ENCODE measurements at regions not wholly inside any gene's neighbourhood (a gene's known extent, or its start where the extent isn't known, plus 50 kb on each side); places are given as distances from the start of the nearest gene placed in this dataset.

GRCh38 chr15:94162939-94163338 lies 68.4 kb upstream of the MCTP2 start:
- dilution Hi-C loops (cut with HindIII; ENCODE audit: low sequenced_read_pairs, unreplicated experiment) (no loop called here), intact Hi-C loops (cut with micrococcal nuclease) (no loop called here)

More at GRCh38 chr15:94162939-94163338, 68.4 kb upstream of the MCTP2 start:
- no peak for DNase-seq
- H2AK5ac ChIP-seq (ENCODE audit: low read depth, low read length): no peak overlapping the region
- H3K23ac ChIP-seq (ENCODE audit: low read depth, low read length): no peak overlapping the region
- no peak overlapping the region for H2BK5ac ChIP-seq (ENCODE audit: low read depth, low read length, poor library complexity, severe bottlenecking)
- no peak overlapping the region for H2AFZ ChIP-seq (replicated peaks; ENCODE audit: low read length, poor library complexity)
- no peak overlapping the region for H3K18ac ChIP-seq (ENCODE audit: low read depth, low read length)
- H3K27me3 ChIP-seq (ENCODE audit: control insufficient read depth, insufficient read depth, low read length): no peaks in the 10 kb centered on the region; the same call in 1 of the 2 replicates
- no peaks in the 10 kb centered on the region for H3K36me3 ChIP-seq (ENCODE audit: control insufficient read depth, insufficient read depth, low read length)
- H2AK9ac ChIP-seq (replicated peaks; ENCODE audit: low read depth, low read length, poor library complexity): no peak overlapping the region
- H2BK120ac ChIP-seq (ENCODE audit: low read depth, low read length): no peak overlapping the region
- in situ Hi-C loops (cut with MboI; ENCODE audit: low sequenced_read_pairs): loop anchor here (5.0 kb wide), 1 partner anchor 159 kb away; no protein-coding TSS in a partner anchor
- H3K4me2 ChIP-seq (ENCODE audit: low read depth, low read length): no peak overlapping the region
- no peaks in the 10 kb centered on the region for H3K9me1 ChIP-seq (ENCODE audit: insufficient read depth, low read length)
- no peaks in the 10 kb centered on the region for H3K4me1 ChIP-seq (ENCODE audit: control insufficient read depth, insufficient read depth, low read length)
- no peak for ATAC-seq (ENCODE audit: low read depth)
- H4K20me1 ChIP-seq (ENCODE audit: insufficient read depth, low read length): no peaks in the 10 kb centered on the region
- no peak overlapping the region for H2BK20ac ChIP-seq (ENCODE audit: low read depth, low read length)
- H4K5ac ChIP-seq (ENCODE audit: low read depth, low read length): no peak overlapping the region
- no peak overlapping the region for H3K27ac ChIP-seq (ENCODE audit: insufficient read depth, low read length)
- no peak overlapping the region for H3K14ac ChIP-seq (replicated peaks; ENCODE audit: low read depth, low read length)
- no peak overlapping the region for H3K4me3 ChIP-seq (ENCODE audit: insufficient read depth, low read depth, low read length)
- 80% methylated on average over 1 of the region's 5 CpGs; no CpG with 5 or more reads in 1 of the 2 experiments for WGBS, 2 experiments (ENCODE audit: extremely low coverage in 2 of 2, insufficient read length in 1 of 2)
- no peak overlapping the region for H3K9ac ChIP-seq (ENCODE audit: low read depth, low read length)
- H3K9me3 ChIP-seq (ENCODE audit: control insufficient read depth, insufficient read depth, low read length): no peaks in the 10 kb centered on the region; the same call in 1 of the 2 replicates
- no peaks in the 10 kb centered on the region for H3K79me1 ChIP-seq (ENCODE audit: low read depth in 1 of 2, low read length in 2 of 2)
- no peak overlapping the region for H3K56ac ChIP-seq (ENCODE audit: extremely low read depth, insufficient read depth, low read length)
- H4K91ac ChIP-seq (ENCODE audit: insufficient read depth, low read depth, low read length): no peak overlapping the region
- ChIA-PET CTCF (interaction anchor here (1.3 to 3.8 kb wide), 3 partner anchors 31 to 164 kb away, joined by 4 to 58 read pairs (median 5); no protein-coding TSS in a partner anchor), POLR2A (ENCODE audit: unreplicated experiment) (no interaction called here)
- TF ChIP-seq FOS (IDR thresholded peaks at IDR 0.05; ENCODE audit: low read depth, low read length): no peak
- TF ChIP-seq USF2 (IDR thresholded peaks at IDR 0.05; ENCODE audit: low read depth, low read length): no peak
- no peak for TF ChIP-seq CTCF (conservative IDR thresholded peaks at IDR 0.05; ENCODE audit: low read depth, low read length)
- no peak for TF ChIP-seq RCOR1 (IDR thresholded peaks at IDR 0.05; ENCODE audit: insufficient replicate concordance, low read length)
- no peak for TF ChIP-seq SMC3 (IDR thresholded peaks at IDR 0.05; ENCODE audit: low read depth, low read length)
- no peak for TF ChIP-seq ELK1 (IDR thresholded peaks at IDR 0.05; ENCODE audit: borderline replicate concordance, low read depth, low read length)
- no peak for TF ChIP-seq CHD1 (IDR thresholded peaks at IDR 0.05; ENCODE audit: low read depth, low read length)
- no peak for TF ChIP-seq MAFK (IDR thresholded peaks at IDR 0.05; ENCODE audit: low read depth, low read length)
- no peak for TF ChIP-seq MXI1 (IDR thresholded peaks at IDR 0.05; ENCODE audit: borderline replicate concordance, low read depth, low read length)
- no peak overlapping the region for H2BK15ac ChIP-seq (ENCODE audit: low read depth, low read length)
- no peak overlapping the region for H3K4ac ChIP-seq (ENCODE audit: low read depth, low read length)
- no TSS peak for BruUV-seq (replicated peaks)
- H4K8ac ChIP-seq (ENCODE audit: low read depth in 2 of 2, low read length in 2 of 2): no peak overlapping the region
